GM23338 (cell line): ENCODE measurements at regions not wholly inside any gene's neighbourhood (a gene's known extent, or its start where the extent isn't known, plus 50 kb on each side); places are given as distances from the start of the nearest gene placed in this dataset.

Experiments
- CTCF ChIP-seq, 2 experiments: fragments of 200-600 bp in 1 of 2; sonication (generic) in 1 of 2; conservative IDR thresholded peaks; 2 replicates each; pipeline versions ENCODE4 v1.5.1 to v1.6.1; 2016 to 2017; ENCODE audit warnings: antibody characterized with exemption in 2 of 2, low read depth in 2 of 2, mild to moderate bottlenecking in 2 of 2, moderate library complexity in 1 of 2
- EZH2 ChIP-seq: fragments of 200-600 bp; sonication (generic); IDR thresholded peaks from one replicate; pipeline ENCODE4 v1.8.0; 2017; ENCODE audit warnings: antibody characterized with exemption, mild to moderate bottlenecking, low read depth; ENCODE audit not compliant: unreplicated experiment
- EZH2phosphoT487 ChIP-seq: fragments of 200-600 bp; sonication (generic); IDR thresholded peaks from one replicate; pipeline ENCODE4 v1.8.1; 2018; ENCODE audit warnings: antibody characterized with exemption; ENCODE audit not compliant: unreplicated experiment
- JUNB ChIP-seq: IDR thresholded peaks from one replicate; pipeline ENCODE4 v1.6.1; 2016; ENCODE audit warnings: antibody characterized with exemption; ENCODE audit not compliant: unreplicated experiment
- POLR2AphosphoS5 ChIP-seq: IDR thresholded peaks from 2 replicates; pipeline ENCODE4 v1.6.1; 2016; ENCODE audit warnings: antibody characterized with exemption, low read depth
- REST ChIP-seq: IDR thresholded peaks from one replicate; pipeline ENCODE4 v1.6.1; 2018; ENCODE audit warnings: antibody characterized with exemption; ENCODE audit not compliant: unreplicated experiment
- STAT1 ChIP-seq: IDR thresholded peaks from one replicate; pipeline ENCODE4 v1.6.1; 2016; ENCODE audit warnings: antibody characterized with exemption; ENCODE audit not compliant: unreplicated experiment

- no peak for TF ChIP-seq EZH2
- TF ChIP-seq REST, result no peak
- TF ChIP-seq CTCF (conservative IDR thresholded peaks at IDR 0.05; ENCODE audit: low read depth in 2 of 2), result no peak
- TF ChIP-seq JUNB, result no peak
- no peak for TF ChIP-seq POLR2AphosphoS5
- no peak for TF ChIP-seq STAT1
- no peak for TF ChIP-seq EZH2phosphoT487
Observed at GRCh38 chr1:61606448-61607312, 118.3 kb downstream of the TM2D1 start.
